ENCODE measurements at regions not wholly inside any gene's neighbourhood (a gene's known extent, or its start where the extent isn't known, plus 50 kb on each side); places are given as distances from the start of the nearest gene placed in this dataset.

DNA sequence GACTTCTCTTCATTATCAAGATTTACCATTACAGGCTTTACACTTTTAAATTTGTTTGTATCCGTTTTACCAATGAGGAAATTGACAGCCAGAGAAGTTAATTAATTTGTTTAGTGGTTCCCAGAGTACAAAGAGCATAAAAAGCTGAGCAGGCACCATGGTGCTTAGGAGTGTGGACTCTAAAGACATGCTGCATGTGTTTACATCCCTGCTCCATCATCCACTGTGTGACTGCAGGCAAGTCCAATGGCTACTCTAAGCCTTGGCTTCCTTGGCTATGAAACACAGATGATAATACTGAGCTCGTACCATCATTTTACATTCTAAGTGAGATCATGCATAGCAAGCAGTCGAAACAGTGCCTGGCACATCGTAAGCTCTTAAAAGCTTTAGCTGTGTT is 108.0 kb upstream of the SLC35G4 start:
- TF ChIP-seq EZH2 (IDR thresholded peaks at IDR 0.05; ENCODE audit: insufficient read depth, poor library complexity, severe bottlenecking): no peak
- TF ChIP-seq EZH2phosphoT487 (IDR thresholded peaks at IDR 0.05; ENCODE audit: insufficient read depth, low read depth): no peak

Data from GM23248 (cell line).